Sigmoid colon (tissue), 6 donors: ENCODE measurements at regions not wholly inside any gene's neighbourhood (a gene's known extent, or its start where the extent isn't known, plus 50 kb on each side); places are given as distances from the start of the nearest gene placed in this dataset.

Experiments
- DNase-seq: peaks from one replicate; pipeline ENCODE4 v3.0.0-alpha.2; 2019
- H3K27ac ChIP-seq, 4 donors: fragments of 200-600 bp; sonication (generic); one replicate each; pipeline ENCODE4 v1.5.1; 2016 to 2019; ENCODE audit warnings: mild to moderate bottlenecking in 1 of 4
- H3K27me3 ChIP-seq, 3 donors: fragments of 200-600 bp; sonication (generic); one replicate each; pipeline ENCODE4 v1.5.1; 2019; ENCODE audit warnings: mild to moderate bottlenecking in 1 of 3
- H3K36me3 ChIP-seq, 4 donors: fragments of 200-600 bp; sonication (generic); one replicate each; pipeline ENCODE4 v1.5.1; 2016 to 2019
- H3K4me1 ChIP-seq, 4 donors: fragments of 200-600 bp; sonication (generic); one replicate each; pipeline ENCODE4 v1.5.1; 2017 to 2019
- H3K4me3 ChIP-seq, 4 donors: fragments of 200-600 bp; sonication (generic); one replicate each; pipeline ENCODE4 v1.5.1; 2017 to 2019; ENCODE audit warnings: mild to moderate bottlenecking in 2 of 4, moderate library complexity in 1 of 4
- H3K9me3 ChIP-seq, 4 donors: fragments of 200-600 bp in 3 of 4; sonication (generic) in 3 of 4; one replicate each; pipeline versions ENCODE4 v1.5.1 to v1.6.1; 2013 to 2019
- CTCF ChIP-seq, 4 experiments: fragments of 450-650 bp in 3 of 4; fragments of 200-600 bp in 1 of 4; IDR thresholded peaks; one replicate each; pipeline ENCODE4 v1.5.1; 2016 to 2019; ENCODE audit warnings: antibody characterized with exemption in 4 of 4, mild to moderate bottlenecking in 3 of 4, moderate library complexity in 2 of 4
- EP300 ChIP-seq, 4 donors: sonication (generic); formaldehyde crosslinking; IDR thresholded peaks; one replicate each; pipeline ENCODE4 v1.6.1; 2017; ENCODE audit warnings: antibody characterized with exemption in 4 of 4
- POLR2A ChIP-seq, 2 donors: fragments of 450-650 bp; IDR thresholded peaks; one replicate each; pipeline ENCODE4 v1.6.1; 2016; ENCODE audit warnings: antibody characterized with exemption in 2 of 2, mild to moderate bottlenecking in 2 of 2, moderate library complexity in 2 of 2
- POLR2AphosphoS5 ChIP-seq, 4 donors: sonication (generic); formaldehyde crosslinking; IDR thresholded peaks; one replicate each; pipeline ENCODE4 v1.6.1; 2017; ENCODE audit warnings: antibody characterized with exemption in 4 of 4
- WGBS, 2 donors: extraction: QIAGEN DNeasy Blood & Tissue Kit; methylation state at CpG; one replicate each; pipeline ENCODE4 v1.1.7; 2013; 5-methylcytosine and 5-hydroxymethylcytosine counted together
- intact Hi-C: fragments of 100-400 bp; cut with DNase I; formaldehyde crosslinking; loops from one replicate; pipeline ENCODE4 v1.15.1; 2023
- donor health status: healthy with polysubstance abuse.
- donor health status: healthy.

GRCh38 chr5:162360373-162360931, 292.9 kb downstream of the GABRG2 start:
- WGBS, 2 donors = 0% methylated on average over 1 of the region's 1 CpG
- no peak for DNase-seq
- Histone ChIP-seq H3K9me3 (no peaks in the 10 kb centered on the region), H3K4me3 (no peak overlapping the region), H3K4me1 (no peaks in the 10 kb centered on the region), H3K36me3 (no peaks in the 10 kb centered on the region), H3K27me3 (no peaks in the 10 kb centered on the region), H3K27ac (no peak overlapping the region)
- TF ChIP-seq CTCF (IDR thresholded peaks at IDR 0.05) (no peak), POLR2A (IDR thresholded peaks at IDR 0.05) (no peak), EP300 (IDR thresholded peaks at IDR 0.05) (no peak), POLR2AphosphoS5 (IDR thresholded peaks at IDR 0.05) (no peak)
- intact Hi-C loops = no loop called here

GRCh38 chr5:162372256-162372655, 304.7 kb downstream of the GABRG2 start:
- intact Hi-C loops = no loop called here
- Histone ChIP-seq H3K36me3 (no peaks in the 10 kb centered on the region), H3K9me3 (no peaks in the 10 kb centered on the region), H3K4me1 (no peaks in the 10 kb centered on the region), H3K27ac (no peak overlapping the region), H3K27me3 (no peaks in the 10 kb centered on the region), H3K4me3 (no peak overlapping the region)
- DNase-seq = no peak
- TF ChIP-seq CTCF (IDR thresholded peaks at IDR 0.05) = no peak
- no peak for TF ChIP-seq POLR2AphosphoS5 (IDR thresholded peaks at IDR 0.05)
- no peak for TF ChIP-seq POLR2A (IDR thresholded peaks at IDR 0.05)
- TF ChIP-seq EP300 (IDR thresholded peaks at IDR 0.05) = no peak
- 38 to 43% methylated on average over 3 of the region's 3 CpGs for WGBS, 2 donors

GRCh38 chr5:162377895-162378294, 310.3 kb downstream of the GABRG2 start:
- H3K36me3 ChIP-seq = no peaks in the 10 kb centered on the region
- H3K4me3 ChIP-seq = no peak overlapping the region
- H3K27me3 ChIP-seq = no peaks in the 10 kb centered on the region
- intact Hi-C loops = no loop called here
- H3K4me1 ChIP-seq = no peaks in the 10 kb centered on the region
- H3K27ac ChIP-seq = no peak overlapping the region
- DNase-seq = no peak
- no peaks in the 10 kb centered on the region for H3K9me3 ChIP-seq
- TF ChIP-seq CTCF (IDR thresholded peaks at IDR 0.05) (no peak), EP300 (IDR thresholded peaks at IDR 0.05) (no peak), POLR2AphosphoS5 (IDR thresholded peaks at IDR 0.05) (no peak), POLR2A (IDR thresholded peaks at IDR 0.05) (no peak)
- WGBS, 2 donors = 9 to 33% methylated on average over 1 of the region's 1 CpG

- TF ChIP-seq EP300 (IDR thresholded peaks at IDR 0.05) = no peak
- TF ChIP-seq POLR2AphosphoS5 (IDR thresholded peaks at IDR 0.05) = no peak
- no peak for TF ChIP-seq POLR2A (IDR thresholded peaks at IDR 0.05)
- TF ChIP-seq CTCF (IDR thresholded peaks at IDR 0.05) = no peak
- WGBS, 2 donors = 79 to 83% methylated on average over 3 of the region's 3 CpGs
- no peak overlapping the region for H3K27ac ChIP-seq
- no peaks in the 10 kb centered on the region for H3K27me3 ChIP-seq
- no peaks in the 10 kb centered on the region for H3K9me3 ChIP-seq
- no peak overlapping the region for H3K4me3 ChIP-seq
- DNase-seq = no peak
- no peaks in the 10 kb centered on the region for H3K36me3 ChIP-seq
- H3K4me1 ChIP-seq = no peaks in the 10 kb centered on the region
- intact Hi-C loops = no loop called here
Measured at GRCh38 chr5:162382839-162383238, 315.3 kb downstream of the GABRG2 start.

GRCh38 chr5:162384225-162384624, 316.7 kb downstream of the GABRG2 start:
- no peak overlapping the region for H3K4me3 ChIP-seq
- no peaks in the 10 kb centered on the region for H3K9me3 ChIP-seq
- no peaks in the 10 kb centered on the region for H3K27me3 ChIP-seq
- no peaks in the 10 kb centered on the region for H3K36me3 ChIP-seq
- 26 to 47% methylated on average over 2 of the region's 2 CpGs for WGBS, 2 donors
- no peak overlapping the region for H3K27ac ChIP-seq
- intact Hi-C loops = no loop called here
- H3K4me1 ChIP-seq = no peaks in the 10 kb centered on the region
- no peak for DNase-seq
- no peak for TF ChIP-seq CTCF (IDR thresholded peaks at IDR 0.05)
- no peak for TF ChIP-seq POLR2A (IDR thresholded peaks at IDR 0.05)
- no peak for TF ChIP-seq EP300 (IDR thresholded peaks at IDR 0.05)
- no peak for TF ChIP-seq POLR2AphosphoS5 (IDR thresholded peaks at IDR 0.05)
